ENCODE measurements at regions not wholly inside any gene's neighbourhood (a gene's known extent, or its start where the extent isn't known, plus 50 kb on each side); places are given as distances from the start of the nearest gene placed in this dataset.
"Not testable (repeated sequence)": the region's sequence is repeated elsewhere in the genome, so short reads cannot be mapped to it uniquely, and the experiment has no call there.

DNA sequence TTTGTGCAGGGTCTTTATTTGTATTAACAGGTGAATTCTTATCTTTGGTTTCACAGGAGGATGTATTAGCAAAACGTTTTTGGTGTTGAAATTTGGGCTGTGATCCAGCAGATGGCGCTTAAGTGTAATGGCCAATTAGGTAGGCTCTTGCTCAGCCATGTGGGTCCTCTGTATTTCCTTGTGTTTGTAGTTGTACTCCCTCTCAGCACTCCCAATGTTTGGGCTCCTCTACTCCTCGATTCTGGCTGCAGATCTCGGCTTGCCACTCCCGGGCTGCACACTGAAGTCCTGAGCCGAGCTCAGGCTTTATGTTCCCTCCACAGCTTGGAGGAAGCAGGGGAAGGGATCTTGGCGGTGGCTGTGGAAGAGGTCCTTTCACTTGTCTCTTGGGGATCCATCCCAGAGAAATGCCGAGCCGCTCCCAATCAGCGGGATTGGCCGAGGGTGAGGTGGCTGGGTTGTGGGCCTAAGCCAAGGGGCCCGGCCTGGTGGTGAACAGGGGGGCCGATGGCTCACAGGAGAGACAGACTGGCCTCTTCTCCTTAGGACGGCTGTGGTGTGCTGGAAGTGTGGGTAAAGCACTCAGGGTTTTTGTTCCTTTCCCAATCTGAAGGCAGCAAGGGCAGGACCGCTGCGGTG is 133.7 kb downstream of the AEBP2 start:
- no peak for DNase-seq

DNA sequence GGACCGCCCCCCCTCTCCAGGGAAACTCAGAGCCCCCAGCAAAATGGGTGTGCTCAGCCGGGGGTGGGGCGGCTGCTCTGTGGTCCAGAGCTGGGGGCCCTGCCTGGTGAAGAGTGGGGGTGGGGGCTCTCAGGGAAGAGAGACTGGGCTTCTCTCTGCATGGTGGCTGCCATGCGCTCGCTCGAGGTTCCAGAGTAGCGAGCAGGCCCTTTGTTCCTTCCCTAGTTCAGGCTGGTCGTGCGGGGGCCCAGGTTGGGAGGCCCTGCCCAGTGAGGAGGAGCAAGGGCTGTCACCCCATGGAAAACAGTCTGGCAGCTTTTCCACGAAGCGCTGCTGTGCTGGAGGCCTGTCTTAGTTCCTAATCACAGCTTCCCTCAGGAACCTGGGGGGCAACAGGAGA is 134.6 kb downstream of the AEBP2 start:
- no peak for DNase-seq

- DNase-seq, result no peak
These were observed 135.3 kb downstream of the AEBP2 start for GRCh38 chr12:19574601-19575000.

DNA sequence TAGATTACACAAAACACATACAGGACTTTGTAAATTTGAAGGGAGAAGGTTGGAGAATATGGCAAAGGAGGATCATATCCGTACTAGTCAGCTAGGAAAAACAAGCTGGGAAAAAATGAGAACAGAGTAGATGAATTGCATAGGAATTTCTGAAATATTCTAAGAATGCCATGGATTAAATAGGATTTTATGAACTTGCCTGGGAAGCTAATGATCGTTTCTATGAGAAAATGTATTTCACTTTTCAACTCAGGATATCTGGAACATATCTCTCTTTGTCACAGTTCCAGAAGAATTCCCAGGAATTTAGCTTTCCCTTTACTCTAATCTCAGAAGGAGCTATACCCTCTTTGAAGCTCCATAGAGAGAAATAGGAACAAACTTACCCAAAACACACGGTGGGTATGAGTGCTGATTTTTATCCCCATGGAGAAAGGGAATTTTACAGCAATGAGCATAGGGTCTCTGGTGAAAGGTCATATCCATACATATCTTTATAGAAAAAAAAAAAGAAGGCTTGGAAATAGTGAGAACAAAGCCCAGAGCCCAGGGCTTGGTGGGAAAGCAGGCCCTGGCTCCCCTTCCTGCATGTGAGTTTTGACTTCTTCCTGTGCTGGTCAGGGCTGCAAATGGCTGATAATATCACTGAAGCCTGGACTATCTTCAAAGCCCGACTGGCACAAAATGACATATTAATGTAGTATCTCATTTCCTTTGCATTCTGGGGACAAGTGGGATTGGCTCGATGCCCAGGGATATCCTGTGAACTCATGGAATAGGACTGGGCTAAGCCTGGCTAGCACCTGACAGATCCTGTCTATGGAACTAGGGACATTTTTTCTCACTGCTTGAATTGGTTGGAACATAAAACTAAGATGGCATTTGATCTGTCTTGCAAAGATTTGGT is 136.3 kb downstream of the AEBP2 start:
- DNase-seq, result no peak

DNA sequence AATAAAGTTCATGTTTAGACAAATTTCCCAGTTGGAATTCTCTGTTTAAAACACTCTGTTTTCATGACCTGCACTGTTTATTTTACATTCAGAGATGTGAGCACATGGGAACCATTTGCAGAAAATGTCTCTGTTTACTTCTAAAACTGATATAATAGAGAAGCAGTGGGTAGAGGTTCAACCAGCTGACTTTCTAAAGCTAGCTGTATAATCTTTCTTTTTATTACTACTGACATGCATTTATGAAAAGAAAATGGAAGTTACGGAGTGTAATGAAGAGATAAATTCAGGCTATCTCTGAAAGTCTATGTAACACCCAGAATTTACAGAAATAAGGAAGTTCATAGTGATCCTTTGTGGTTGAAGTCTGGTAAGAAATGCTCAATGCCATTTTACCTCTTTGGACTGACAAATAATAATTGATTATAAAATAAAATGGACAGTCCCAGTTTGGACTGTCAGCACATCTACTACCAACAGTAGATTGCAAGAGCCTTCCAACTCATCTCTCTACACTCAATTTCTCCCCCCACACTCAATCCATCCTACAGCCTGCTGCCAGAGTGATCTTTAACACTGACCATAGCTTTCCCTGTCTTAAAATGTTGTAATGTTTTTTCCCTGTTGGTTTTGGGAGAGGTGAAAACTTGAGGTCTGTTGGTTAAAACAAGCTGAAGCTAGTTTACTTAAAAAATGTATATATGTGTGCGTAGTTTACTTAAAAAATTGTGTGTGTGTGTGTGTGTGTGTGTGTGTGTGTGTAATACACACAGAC is 137.4 kb downstream of the AEBP2 start:
- no peak for DNase-seq

- no peak for DNase-seq
These were observed 137.9 kb downstream of the AEBP2 start for GRCh38 chr12:19577281-19577530.

GRCh38 chr12:19584732-19585131 is 145.4 kb downstream of the AEBP2 start:
- DNase-seq, result no peak

DNA sequence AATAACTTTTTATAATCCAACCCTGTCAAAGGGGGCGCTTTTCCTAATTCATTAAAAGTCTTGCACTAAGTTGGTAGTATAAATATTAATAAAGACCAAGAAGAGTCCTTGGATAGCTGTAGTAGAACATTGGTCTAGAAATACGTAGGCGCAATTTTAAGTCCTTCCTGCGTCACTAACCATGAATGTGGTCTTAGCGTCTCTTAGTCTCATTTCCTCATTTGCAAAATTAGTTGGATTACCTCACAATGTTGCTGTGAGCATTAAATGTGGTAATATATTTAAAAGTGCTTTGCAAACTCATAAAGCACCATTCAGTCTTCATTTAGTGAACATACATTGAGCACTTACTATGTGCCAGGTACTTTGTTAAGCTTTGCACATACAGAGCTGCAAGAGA is 149.7 kb downstream of the AEBP2 start:
- DNase-seq, result no peak

DNA sequence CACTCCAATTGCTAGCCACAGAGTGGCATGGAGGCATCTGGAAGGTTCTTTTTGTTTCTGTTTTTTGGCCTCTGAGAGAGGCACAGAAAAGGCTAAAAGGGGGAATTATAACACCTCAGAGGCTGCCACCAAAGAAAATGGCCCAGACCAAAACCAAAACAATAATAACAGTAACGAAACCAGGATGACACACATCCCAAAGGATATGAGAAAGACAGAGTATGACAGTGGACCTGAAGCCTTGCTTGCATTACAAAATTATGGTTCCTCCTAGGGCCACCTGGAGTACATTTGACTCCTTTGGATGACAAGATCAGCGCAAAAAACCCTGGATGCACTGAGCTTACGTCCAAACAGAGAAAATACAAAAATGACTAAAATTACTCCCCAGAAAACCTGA is 152.7 kb downstream of the AEBP2 start:
- no peak for DNase-seq

DNA sequence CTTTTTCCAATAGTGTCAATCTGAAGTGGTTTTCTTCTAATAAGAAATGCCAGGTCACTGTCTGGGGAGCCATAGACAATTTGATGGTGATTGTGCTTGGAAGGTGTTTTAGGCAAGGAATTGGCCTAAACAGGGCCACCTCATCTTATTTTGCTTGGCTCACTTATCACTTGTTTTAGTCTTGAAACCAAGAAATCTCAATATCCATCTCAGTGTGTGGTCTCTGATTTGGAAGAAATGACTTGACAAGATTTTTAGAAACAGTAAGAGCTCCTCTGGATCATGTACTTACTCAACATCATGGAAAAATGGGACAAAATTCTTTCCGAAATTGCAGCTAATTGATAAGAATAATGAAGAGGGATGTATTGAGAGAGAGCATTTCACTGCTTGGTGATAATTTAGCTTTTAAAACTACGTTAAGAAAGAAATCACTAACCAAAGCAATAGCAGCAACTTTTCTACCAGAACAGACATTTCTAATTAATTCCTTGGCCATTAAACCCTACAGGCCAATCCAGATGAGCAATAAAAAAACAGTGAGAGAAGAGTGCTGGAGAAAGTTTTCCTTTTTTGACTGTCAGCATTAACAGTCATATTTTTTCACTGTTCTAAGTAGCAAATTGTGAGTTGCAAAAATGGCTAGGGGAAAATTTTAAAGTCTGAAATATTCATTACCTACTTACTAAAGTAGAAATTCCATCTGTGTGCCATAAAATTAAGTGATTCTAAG is 157.3 kb downstream of the AEBP2 start:
- DNase-seq, result no peak

GRCh38 chr12:19597167-19598026 is 158.1 kb downstream of the AEBP2 start:
- DNase-seq, result no peak

- no peak for DNase-seq
These were observed 166.4 kb downstream of the AEBP2 start for GRCh38 chr12:19605720-19606119.

DNA sequence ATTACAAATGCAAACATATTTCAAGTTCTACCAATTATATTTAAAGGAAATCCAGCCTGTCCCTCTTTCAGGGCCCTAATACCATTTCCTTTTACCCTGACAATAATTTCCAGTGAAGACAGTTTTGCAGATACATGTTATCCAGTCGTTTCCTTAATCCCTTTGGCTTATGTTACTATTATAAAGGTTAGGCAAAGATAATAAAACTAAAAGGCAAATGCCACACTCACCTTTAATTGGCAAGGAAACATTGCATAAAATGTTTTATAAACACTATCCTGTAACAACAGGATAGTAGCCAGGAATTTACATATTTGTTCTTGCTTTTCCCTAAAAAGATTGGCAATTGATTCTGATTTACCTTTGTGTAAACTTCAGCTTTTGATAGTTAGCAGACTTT is 168.7 kb downstream of the AEBP2 start:
- no peak for DNase-seq

DNA sequence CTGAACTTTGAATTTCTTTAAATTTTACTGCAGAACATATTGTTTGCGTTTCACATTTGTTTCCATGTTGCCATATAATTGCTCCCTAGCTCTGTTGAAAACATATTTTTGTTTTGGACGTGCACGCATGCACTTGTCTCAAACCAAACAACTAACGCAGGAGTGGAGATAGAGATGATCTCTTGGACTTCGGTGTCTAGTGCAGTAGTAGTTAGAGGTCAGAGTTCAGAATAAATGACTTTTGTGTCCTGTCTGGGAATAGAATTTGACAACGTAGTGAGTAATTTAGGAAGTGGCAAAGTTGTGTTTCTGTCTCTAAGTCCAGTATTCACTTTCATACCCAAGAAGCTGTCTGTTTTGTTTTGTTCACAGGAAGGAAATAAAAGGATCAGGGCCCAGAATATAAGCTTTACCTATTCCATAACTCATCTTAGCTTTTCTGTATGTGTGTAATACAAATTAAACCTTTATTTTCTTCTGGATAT is 173.8 kb downstream of the AEBP2 start:
- DNase-seq, result no peak

- no peak for DNase-seq
These were observed 175.5 kb downstream of the AEBP2 start for GRCh38 chr12:19614601-19615383.

DNA sequence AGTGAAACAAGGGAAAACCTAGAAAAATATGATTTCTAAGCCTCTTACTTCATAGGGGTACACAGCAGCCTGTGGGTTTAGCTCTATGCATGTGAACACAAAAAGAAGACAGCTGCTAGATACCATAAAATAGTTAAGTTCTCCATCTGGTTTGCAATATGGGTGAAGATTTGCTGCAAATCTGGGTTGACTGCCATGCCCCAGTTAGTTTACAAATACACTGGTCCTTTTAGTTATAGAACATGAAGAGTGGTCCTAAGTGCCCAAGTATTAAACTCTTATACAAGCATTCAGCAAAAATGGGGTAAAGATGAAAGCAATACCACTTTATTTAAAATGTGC is 176.1 kb downstream of the AEBP2 start:
- DNase-seq, result no peak

- no peak for DNase-seq
These were observed 177.5 kb downstream of the AEBP2 start for GRCh38 chr12:19616781-19617180.

GRCh38 chr12:19620222-19620621 is 180.9 kb downstream of the AEBP2 start:
- no peak for DNase-seq

DNA sequence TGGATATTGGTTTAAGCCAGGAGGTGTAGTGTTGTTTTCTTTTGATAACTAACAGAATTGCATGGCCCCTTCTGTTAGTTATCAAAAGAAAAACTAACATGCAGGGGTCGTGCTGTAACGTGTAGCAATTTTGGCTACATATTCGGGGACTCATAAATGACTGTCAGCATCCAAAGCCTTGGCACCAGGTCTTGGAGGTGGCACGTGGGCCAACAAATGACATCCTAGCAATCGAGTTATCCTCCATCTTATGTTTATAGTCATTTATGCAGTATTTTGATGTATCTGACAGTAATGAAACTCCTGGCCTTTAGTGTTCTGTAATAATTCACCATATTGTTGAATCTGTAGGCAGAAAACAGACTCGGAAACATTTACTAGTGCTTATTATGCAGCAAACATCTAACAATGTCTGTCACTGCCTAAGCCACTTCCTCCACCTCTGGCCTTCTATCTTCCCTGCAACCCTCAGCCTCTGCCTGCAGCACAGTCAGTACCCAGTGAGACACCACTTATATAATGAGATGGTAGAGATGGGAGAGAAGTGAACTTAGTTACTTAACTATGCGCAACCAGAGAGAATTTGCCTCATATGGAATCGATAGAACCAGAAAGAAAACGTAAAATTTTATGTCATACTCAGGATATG is 184.6 kb downstream of the AEBP2 start:
- DNase-seq, result no peak

DNA sequence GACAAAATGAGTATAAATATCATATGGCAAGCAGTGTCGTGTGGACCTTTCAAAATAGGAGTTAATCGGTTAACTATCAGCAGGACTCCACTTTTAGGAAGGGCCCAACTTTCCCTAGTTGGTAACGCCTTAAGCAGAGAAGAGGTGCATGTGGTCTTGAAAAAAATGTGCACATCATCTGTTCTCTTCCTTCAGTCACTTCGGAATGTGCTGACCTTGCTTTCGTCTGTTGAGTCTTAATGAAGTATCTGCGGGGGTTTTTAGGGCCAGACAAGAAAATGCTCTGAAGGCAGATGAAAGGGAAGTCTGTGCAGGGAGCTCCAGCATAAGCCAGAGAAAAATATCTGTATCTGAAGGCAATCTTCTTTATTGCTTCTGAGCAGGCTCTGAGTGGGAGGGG is 185.2 kb downstream of the AEBP2 start:
- no peak for DNase-seq

- not testable (repeated sequence) for DNase-seq
These were observed 186.3 kb downstream of the AEBP2 start for GRCh38 chr12:19625551-19625950.

Data from GOT3 (cell line).